HUES64 (cell line): ENCODE measurements at regions not wholly inside any gene's neighbourhood (a gene's known extent, or its start where the extent isn't known, plus 50 kb on each side); places are given as distances from the start of the nearest gene placed in this dataset.
"Not testable (repeated sequence)": the region's sequence is repeated elsewhere in the genome, so short reads cannot be mapped to it uniquely, and the experiment has no call there.

ENCODE experiments used
- H3K27ac ChIP-seq: 2 replicates; pipeline ENCODE4 v1.7.0; 2013; ENCODE audit warnings: low read depth, low read length, inconsistent platforms
- H3K27me3 ChIP-seq: 2 replicates; pipeline ENCODE4 v1.6.1; 2013; ENCODE audit warnings: mild to moderate bottlenecking, low read length; ENCODE audit not compliant: insufficient read depth
- H3K36me3 ChIP-seq: 2 replicates; pipeline ENCODE4 v1.6.1; 2013; ENCODE audit warnings: mild to moderate bottlenecking, low read length; ENCODE audit not compliant: insufficient read depth
- H3K4me1 ChIP-seq: 2 replicates; pipeline ENCODE4 v1.6.1; 2013; ENCODE audit warnings: mild to moderate bottlenecking, low read length, moderate library complexity; ENCODE audit not compliant: insufficient read depth
- H3K4me3 ChIP-seq: 2 replicates; pipeline ENCODE4 v1.5.1; 2013; ENCODE audit warnings: mild to moderate bottlenecking, low read length, moderate library complexity
- H3K9ac ChIP-seq: 2 replicates; pipeline ENCODE4 v1.6.1; 2013; ENCODE audit warnings: mild to moderate bottlenecking, low read depth, low read length
- H3K9me3 ChIP-seq: 2 replicates; pipeline ENCODE4 v1.6.1; 2013; ENCODE audit warnings: low read depth, low read length; ENCODE audit not compliant: insufficient read depth
- WGBS: fragments of 150-250, 120-280 bp; methylation state at CpG from one replicate; pipeline ENCODE4 v1.1.7; 2013; ENCODE audit warnings: missing lambda C conversion rate; 5-methylcytosine and 5-hydroxymethylcytosine counted together

- no peaks in the 10 kb centered on the region for H3K27me3 ChIP-seq
- no peaks in the 10 kb centered on the region for H3K36me3 ChIP-seq
- H3K9me3 ChIP-seq = no peaks in the 10 kb centered on the region
- no peak overlapping the region for H3K27ac ChIP-seq
- WGBS = 65% methylated on average over 3 of the region's 4 CpGs
- no peak overlapping the region for H3K9ac ChIP-seq
- no peak overlapping the region for H3K4me3 ChIP-seq
- peaks cover 8% of the 10 kb centered on the region; the same call in 1 of the 2 replicates for H3K4me1 ChIP-seq
These were observed 1352.2 kb downstream of the CDH8 start for GRCh38 chr16:60684002-60684401.

GRCh38 chr16:60682219-60682618, 1354.0 kb downstream of the CDH8 start:
- Histone ChIP-seq H3K27me3 (no peaks in the 10 kb centered on the region), H3K27ac (no peak overlapping the region), H3K9ac (no peak overlapping the region), H3K4me3 (no peak overlapping the region), H3K4me1 (peaks cover 8% of the 10 kb centered on the region; the same call in 1 of the 2 replicates), H3K36me3 (no peaks in the 10 kb centered on the region), H3K9me3 (no peaks in the 10 kb centered on the region)
- no CpG with 5 or more reads among the region's 1 CpG for WGBS

DNA sequence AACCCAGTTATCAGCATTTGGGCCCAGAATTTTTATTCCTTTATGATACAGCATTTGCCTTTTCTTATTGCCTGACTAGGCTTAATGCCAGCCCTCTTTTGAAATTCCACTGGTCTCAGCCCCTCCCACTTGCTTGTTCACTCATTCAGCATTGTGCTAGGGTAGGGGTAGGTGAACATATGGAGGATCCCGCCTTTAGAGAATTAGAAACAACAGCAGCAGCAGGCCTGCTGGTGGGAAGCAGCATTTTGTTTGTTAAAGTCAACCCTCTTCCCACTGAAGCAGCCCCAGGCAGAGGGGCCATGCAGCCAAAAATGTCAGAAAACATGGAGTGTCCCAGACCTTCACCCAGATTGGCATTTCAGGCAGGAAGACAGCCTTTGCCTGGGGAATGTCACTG, 1355.2 kb downstream of the CDH8 start:
- WGBS = 70% methylated on average over 1 of the region's 1 CpG
- no peaks in the 10 kb centered on the region for H3K36me3 ChIP-seq
- no peaks in the 10 kb centered on the region for H3K9me3 ChIP-seq
- peaks cover 8% of the 10 kb centered on the region; the same call in 1 of the 2 replicates for H3K4me1 ChIP-seq
- no peak overlapping the region for H3K27ac ChIP-seq
- H3K9ac ChIP-seq = no peak overlapping the region
- H3K4me3 ChIP-seq = no peak overlapping the region
- H3K27me3 ChIP-seq = no peaks in the 10 kb centered on the region

DNA sequence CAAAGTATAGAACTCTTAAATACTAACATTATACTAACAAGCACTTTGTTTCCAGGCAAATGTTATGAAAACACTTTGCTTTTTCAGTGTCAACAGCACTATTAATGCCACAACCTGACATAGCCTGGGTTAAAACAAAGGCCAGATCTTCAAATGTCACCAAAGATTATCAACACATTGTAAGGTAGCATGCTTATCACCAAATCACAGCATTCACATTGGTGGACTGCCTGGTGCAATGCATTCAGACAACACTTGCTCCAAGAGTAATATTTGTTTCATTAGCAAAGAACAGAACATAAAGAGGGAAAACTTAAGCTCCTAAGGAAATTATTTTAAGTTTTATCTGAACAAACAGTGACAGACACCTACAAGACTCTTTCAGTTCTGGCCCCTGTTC, 1361.2 kb downstream of the CDH8 start:
- Histone ChIP-seq H3K4me1 (no peaks in the 10 kb centered on the region), H3K9me3 (no peaks in the 10 kb centered on the region), H3K4me3 (no peak overlapping the region), H3K27ac (no peak overlapping the region), H3K9ac (no peak overlapping the region), H3K27me3 (no peaks in the 10 kb centered on the region), H3K36me3 (no peaks in the 10 kb centered on the region)

DNA sequence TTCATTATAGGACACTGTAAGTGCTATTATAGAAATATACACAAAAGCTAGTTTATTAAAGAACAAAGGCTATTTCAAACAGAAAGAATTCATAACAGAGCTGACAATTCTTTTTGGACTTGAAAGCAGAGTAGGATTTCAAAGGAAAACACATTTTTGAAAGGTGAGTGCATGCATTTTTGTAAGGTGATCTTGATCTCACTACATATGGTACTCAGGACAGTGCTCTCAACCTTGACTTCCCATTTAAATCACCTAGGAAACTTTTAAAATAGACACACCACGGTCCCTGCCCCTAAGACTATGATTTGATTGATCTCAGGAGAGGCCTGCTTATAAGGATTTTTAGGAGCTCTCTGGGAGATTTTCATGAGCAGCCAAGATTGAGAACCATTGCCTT, 1362.0 kb downstream of the CDH8 start:
- H3K4me3 ChIP-seq = no peak overlapping the region
- no peak overlapping the region for H3K9ac ChIP-seq
- no peaks in the 10 kb centered on the region for H3K9me3 ChIP-seq
- no peaks in the 10 kb centered on the region for H3K4me1 ChIP-seq
- WGBS = 80% methylated on average over 1 of the region's 1 CpG
- H3K36me3 ChIP-seq = no peaks in the 10 kb centered on the region
- H3K27me3 ChIP-seq = no peaks in the 10 kb centered on the region
- H3K27ac ChIP-seq = no peak overlapping the region

DNA sequence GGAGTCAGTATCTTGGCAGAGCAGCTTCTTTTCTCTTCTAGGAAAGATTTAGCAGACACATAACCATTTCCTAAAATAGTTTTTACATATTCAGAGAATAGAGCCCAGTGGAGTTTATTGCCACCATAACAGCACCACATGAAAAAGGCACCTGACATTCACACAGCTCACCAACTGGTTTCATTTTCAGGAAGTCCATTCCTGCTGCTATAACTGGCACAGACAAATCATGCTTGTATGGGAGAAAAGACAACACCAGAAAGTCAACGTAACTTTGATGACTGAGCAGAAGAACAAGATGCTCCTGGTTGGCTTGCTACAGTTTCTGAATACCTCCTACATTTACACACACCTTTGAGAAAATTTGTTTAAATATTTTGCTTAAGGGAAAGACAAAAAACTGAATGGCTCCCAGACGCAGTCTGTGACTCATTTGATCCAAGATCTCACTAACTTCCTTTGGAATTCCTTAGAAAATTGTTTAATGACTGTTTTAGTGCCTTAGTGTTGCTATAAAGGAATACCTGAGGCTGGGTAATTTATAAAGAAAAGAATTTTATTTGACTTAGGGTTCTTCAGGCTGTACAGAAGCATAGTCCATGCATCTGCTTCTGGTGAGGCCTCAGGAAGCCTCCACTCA, 1380.6 kb downstream of the CDH8 start:
- no peak overlapping the region for H3K9ac ChIP-seq
- H3K4me3 ChIP-seq = no peak overlapping the region
- no peaks in the 10 kb centered on the region for H3K27me3 ChIP-seq
- H3K36me3 ChIP-seq = no peaks in the 10 kb centered on the region
- WGBS = 90% methylated on average over 2 of the region's 2 CpGs
- no peaks in the 10 kb centered on the region for H3K9me3 ChIP-seq
- no peak overlapping the region for H3K27ac ChIP-seq
- H3K4me1 ChIP-seq = no peaks in the 10 kb centered on the region

DNA sequence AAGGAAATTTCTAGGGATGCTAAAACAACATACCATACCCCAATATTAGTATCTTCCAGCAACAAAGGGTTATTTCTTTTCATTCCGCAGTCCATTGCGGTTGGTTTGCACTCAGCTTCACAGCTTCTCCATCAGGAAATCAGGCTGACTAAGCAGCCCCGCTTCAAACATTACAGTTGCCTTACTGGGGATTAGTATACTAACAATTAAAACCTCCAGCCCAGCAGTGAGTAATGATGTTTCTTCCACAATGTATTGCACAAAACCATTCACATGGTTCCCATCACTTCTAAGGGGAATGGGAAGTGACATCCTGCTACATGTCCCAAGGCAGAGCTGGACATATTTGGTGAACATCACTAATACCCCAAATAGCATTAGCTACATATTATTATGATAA, 1384.9 kb downstream of the CDH8 start:
- no peaks in the 10 kb centered on the region for H3K4me1 ChIP-seq
- no peaks in the 10 kb centered on the region for H3K36me3 ChIP-seq
- over 99% methylated on average over 3 of the region's 3 CpGs for WGBS
- no peaks in the 10 kb centered on the region for H3K9me3 ChIP-seq
- H3K27me3 ChIP-seq = no peaks in the 10 kb centered on the region
- no peak overlapping the region for H3K27ac ChIP-seq
- no peak overlapping the region for H3K4me3 ChIP-seq
- H3K9ac ChIP-seq = no peak overlapping the region

DNA sequence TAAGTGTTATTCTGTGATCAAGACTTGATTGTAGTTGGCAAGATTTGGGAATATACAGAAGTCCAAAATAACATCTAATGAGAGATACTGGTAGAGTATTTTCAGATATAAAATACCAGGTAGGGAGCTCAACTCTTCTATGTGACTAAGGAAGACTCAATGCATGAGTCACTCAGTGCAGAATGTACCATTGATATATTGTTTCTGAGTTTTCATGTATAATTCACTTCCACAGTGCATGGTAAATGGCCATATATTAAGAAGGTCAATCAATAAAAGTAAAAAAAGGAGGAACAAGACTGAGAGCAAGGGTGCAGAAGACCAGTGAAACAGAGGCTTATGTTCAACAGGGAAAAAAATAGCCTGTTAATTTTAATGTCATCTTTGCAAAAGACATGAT, 1387.9 kb downstream of the CDH8 start:
- no peak overlapping the region for H3K4me3 ChIP-seq
- H3K9me3 ChIP-seq = no peaks in the 10 kb centered on the region
- H3K36me3 ChIP-seq = no peaks in the 10 kb centered on the region
- no peak overlapping the region for H3K27ac ChIP-seq
- no peaks in the 10 kb centered on the region for H3K27me3 ChIP-seq
- H3K9ac ChIP-seq = no peak overlapping the region
- H3K4me1 ChIP-seq = peaks cover 13% of the 10 kb centered on the region

DNA sequence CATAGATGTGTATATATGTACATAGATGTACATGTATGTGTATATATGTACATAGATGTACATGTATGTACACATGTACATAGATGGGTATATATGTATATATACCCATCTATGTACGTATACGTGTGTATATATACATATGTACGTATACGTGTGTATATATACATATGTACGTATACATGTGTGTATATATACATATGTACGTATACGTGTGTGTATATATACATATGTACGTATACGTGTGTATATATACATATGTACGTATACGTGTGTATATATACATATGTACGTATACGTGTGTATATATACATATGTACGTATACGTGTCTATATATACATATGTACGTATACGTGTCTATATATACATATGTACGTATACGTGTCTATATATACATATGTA, 1388.8 kb downstream of the CDH8 start:
- not testable (repeated sequence) for H3K4me3 ChIP-seq, H3K27me3 ChIP-seq, H3K27ac ChIP-seq, H3K36me3 ChIP-seq, H3K9ac ChIP-seq, H3K9me3 ChIP-seq
- peaks cover 13% of the 10 kb centered on the region for H3K4me1 ChIP-seq
- 100% methylated on average over 2 of the region's 19 CpGs for WGBS

- no peaks in the 10 kb centered on the region for H3K9me3 ChIP-seq
- peaks cover 13% of the 10 kb centered on the region for H3K4me1 ChIP-seq
- H3K36me3 ChIP-seq = no peaks in the 10 kb centered on the region
- H3K27me3 ChIP-seq = no peaks in the 10 kb centered on the region
- H3K4me3 ChIP-seq = no peak overlapping the region
- 94% methylated on average over 4 of the region's 4 CpGs for WGBS
- no peak overlapping the region for H3K27ac ChIP-seq
- H3K9ac ChIP-seq = no peak overlapping the region
These were observed 1389.6 kb downstream of the CDH8 start for GRCh38 chr16:60646631-60647030.

DNA sequence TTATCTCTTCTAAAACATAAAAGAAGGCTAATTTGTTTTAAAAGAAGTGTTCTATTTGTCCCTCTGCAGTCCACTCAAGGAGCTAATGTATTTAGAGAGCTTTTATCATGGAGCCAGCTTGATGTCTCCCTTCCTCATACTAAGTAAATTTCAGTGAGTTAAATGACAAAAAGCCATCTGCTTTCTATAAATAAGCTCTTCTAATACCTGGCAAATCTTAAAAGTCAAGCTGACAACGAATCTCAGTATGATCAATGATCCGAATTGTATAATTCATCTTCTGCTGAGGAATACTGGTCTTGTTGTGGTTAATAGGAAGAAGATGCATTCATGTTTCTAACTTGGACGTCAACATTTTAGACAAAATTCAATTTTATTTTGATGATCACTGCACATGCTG, 1390.7 kb downstream of the CDH8 start:
- Histone ChIP-seq H3K27ac (peak overlapping the region; percentile 55; the same call in 1 of the 2 replicates), H3K9me3 (no peaks in the 10 kb centered on the region), H3K9ac (no peak overlapping the region), H3K4me3 (no peak overlapping the region), H3K36me3 (no peaks in the 10 kb centered on the region), H3K27me3 (no peaks in the 10 kb centered on the region), H3K4me1 (peaks cover 13% of the 10 kb centered on the region)
- WGBS = 92% methylated on average over 3 of the region's 3 CpGs

- H3K4me1 ChIP-seq = peaks cover 13% of the 10 kb centered on the region
- H3K27me3 ChIP-seq = no peaks in the 10 kb centered on the region
- H3K27ac ChIP-seq = no peak overlapping the region
- no peak overlapping the region for H3K4me3 ChIP-seq
- H3K9ac ChIP-seq = no peak overlapping the region
- no peaks in the 10 kb centered on the region for H3K36me3 ChIP-seq
- H3K9me3 ChIP-seq = no peaks in the 10 kb centered on the region
These were observed 1393.3 kb downstream of the CDH8 start for GRCh38 chr16:60642956-60643355.
